Stimulated activated CD8-positive, alpha-beta memory T cell treated with anti-CD3 and anti-CD28 coated beads, Interleukin-2, amount 100 ng/mL, for 48 hours (primary cell): ENCODE measurements at regions not wholly inside any gene's neighbourhood (a gene's known extent, or its start where the extent isn't known, plus 50 kb on each side); places are given as distances from the start of the nearest gene placed in this dataset.
"Not testable (repeated sequence)": the region's sequence is repeated elsewhere in the genome, so short reads cannot be mapped to it uniquely, and the experiment has no call there.

ENCODE experiments used
- DNase-seq, 2 donors: peaks; one replicate each; pipeline ENCODE4 v3.0.0-alpha.2; 2020; ENCODE audit warnings: low read depth in 2 of 2

DNA sequence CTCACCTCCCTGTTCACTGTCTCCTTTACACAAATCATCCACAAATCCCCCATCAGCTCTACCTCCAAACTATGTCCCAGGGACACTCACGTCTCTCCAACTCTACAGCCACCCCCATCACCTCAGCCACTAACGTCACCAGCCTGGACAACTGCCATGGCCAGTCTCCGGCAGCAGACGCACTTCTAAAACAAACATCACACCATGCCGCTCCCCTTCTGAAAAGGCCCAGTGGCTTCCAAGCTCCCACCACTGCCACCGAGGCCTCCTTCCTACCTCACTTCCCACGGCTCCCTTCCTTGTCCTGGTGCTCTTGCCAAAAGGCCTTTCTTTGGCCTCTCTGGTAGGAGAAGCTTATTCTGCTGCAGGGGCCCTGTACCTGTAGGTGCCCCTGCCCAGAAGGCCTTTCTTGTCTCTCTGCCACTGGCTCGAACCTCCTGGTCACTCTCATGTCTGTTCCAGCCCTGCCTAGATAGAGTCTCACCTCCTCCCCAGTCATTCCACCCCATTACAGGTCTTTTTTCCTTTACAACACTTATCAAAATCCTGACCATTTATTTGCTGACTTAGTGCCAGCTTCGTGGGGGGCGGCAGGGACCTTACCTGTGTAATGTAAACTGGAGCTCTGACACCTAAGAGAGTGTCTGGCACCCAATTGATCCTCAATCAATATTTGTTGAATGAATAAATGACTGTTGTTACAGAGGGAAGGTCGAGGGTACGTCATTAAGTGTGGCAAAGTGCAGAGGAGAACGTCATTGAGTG lies 304.2 kb downstream of the GOLGA6L6 start:
- not testable (repeated sequence) for DNase-seq

DNA sequence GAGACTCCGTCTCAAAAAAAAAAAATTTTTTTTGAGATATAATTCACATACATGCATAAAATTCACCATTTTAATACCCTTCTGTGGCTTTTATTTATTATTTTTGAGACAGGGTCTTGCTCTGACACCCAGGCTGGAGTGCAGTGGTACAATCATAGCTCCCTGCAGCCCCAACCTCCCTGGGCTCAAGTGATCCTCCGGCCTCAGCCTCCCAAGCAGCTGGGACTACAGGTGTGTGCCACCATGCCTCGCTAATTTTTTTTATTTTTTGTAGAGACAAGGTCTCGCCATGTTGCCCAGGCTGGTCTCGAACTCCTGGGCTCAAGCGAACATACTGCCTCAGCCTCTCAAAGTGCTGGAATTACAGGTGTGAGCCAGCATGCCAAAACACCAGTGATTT lies 305.9 kb downstream of the GOLGA6L6 start:
- not testable (repeated sequence) for DNase-seq

DNA sequence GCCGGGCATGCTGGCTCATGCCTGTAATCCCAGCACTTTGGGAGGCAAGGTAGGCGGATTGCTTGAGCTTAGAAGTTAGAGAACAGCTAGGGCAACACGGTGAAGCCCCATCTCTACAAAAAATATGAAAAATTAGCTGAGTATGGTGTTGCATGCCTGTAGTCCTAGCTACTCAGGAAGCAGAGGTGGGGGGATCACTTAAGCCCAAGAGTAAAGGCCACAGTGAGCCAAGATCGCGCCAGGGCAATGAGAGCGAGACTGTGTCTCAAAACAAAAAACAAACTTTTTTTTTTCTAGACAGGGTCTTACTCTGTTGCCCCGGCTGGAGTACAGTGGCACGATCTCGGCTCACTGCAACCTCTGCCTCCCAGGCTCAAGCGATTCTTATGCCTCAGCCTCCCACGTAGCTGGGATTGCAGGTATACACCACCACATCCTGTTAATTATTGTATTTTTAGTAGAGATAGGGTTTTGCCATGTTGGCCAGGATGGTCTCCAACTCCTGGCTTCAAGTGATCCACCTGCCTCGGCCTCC lies 307.5 kb downstream of the GOLGA6L6 start:
- DNase-seq: not testable (repeated sequence)

DNA sequence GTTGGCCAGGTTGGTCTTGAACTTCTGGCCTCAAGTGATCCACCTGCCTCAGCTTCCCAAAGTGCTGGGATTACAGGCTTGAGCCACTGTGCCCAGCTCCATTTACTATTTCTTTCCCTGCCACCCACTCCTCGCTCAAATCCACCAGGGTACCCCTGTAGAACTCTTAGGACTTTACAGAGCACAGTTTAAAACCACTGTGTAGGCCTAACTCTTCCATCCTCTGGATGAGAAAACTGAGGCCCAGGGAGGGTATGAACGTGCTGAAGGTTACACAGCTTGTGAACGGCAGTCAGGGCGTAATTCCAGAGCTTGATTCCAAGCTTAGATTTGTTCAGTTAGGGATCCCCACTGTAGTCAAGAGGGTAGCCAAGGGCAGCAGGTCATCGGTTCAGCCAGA lies 309.1 kb downstream of the GOLGA6L6 start:
- DNase-seq: not testable (repeated sequence)

DNA sequence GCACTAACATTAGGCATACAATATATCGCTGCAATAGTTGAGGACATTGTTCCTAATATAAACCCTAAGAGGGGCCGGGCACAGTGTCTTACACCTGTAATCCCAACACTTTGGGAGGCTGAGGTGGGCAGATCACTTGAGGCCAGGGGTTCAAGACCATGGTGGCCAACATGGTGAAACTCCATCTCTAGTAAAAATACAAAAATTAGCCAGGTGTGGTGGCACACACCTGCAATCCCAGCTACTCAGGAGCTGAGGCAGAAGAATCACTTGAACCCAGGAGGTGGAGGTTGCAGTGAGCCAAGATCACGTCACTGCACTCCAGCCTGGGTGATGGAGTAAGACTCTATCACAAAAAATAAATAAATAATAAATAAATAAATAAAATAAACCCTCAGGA lies 310.9 kb downstream of the GOLGA6L6 start:
- DNase-seq: not testable (repeated sequence)

DNA sequence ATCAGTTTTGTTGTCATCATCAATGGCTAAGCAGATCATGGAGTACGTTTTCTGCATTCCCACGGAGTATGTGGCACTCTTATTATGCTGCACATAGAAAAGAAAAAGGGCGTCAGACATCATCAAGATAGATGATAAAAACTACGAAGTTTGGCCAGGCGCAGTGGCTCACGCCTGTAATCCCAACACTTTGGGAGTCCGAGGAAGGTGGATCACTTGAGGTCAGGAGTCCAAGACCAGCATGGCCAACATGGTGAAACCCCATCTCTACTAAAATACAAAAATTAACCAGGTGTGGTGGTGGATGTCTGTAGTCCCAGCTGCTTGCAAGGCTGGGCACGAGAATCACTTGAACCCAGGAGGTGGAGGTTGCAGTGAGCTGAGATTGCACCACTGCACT lies 312.8 kb downstream of the GOLGA6L6 start:
- DNase-seq: not testable (repeated sequence)

DNA sequence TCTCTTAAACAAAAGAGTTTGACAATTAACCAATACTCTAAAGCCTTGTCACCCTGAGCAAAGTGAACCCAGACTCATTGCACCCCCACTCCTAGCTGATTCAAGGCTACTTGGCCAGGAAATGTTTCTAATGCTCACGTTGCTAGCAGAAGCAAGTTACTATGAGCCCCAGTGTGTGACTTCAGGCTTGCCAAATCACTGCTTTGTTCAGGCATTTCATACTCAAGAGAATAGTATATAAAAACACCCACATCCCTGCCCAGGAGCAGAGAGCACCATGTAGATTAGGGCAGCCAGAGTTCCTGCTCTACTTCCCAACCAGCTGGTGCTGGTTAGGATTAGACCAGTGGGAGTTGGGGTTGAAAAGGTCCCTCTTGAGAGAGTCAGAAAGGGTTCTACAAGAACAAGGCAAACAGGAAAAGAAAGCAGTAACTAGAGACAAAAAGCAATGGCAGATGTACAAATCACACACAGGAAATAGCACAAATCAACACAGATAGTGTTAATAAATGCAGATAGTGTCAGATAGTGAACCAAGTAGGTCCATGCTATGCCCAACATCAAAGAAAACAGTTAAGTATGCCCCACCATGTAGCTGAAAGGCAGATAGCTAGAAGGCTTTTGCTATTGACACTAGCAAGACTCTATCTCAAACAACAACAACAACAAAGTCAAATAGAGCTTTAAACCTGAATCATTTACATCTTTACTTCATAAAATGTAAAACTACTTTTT lies 314.3 kb downstream of the GOLGA6L6 start:
- not testable (repeated sequence) for DNase-seq

DNA sequence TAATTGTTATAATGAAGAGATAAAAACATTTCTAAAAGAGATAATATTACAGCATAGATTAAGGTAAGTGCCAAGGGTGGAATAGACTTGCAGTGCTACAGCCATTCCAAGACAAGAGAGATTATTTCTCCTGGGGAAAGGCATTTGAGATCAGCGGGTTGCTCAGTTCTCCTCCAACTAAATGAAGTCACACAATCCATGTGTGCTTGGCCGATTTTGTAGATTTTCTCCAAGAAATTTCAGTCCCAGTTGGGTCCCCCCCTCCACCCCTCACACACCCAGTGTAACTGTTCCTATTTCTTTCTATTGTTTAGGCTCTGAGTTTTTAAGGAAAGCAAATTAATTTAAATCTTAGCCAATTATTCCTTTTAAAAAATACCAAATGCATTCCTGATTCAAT lies 315.1 kb downstream of the GOLGA6L6 start:
- DNase-seq: not testable (repeated sequence)

DNA sequence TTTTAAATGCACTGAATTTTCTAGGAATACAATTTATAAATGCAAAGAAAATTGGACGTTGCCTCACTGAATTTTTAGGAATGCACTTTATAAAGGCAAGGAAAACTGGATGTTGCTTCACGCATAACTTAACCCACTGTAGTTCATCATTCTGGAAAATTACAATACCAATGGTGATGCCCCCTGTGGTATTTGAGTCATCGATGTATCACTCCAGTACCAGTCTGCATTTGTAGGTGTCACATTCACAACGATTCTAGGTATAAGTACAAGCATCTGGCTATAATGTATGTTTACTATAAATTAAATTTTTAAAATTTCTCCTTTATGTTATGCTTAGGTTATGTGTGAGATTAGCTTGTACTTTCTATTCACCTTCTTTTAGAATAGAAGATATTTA lies 320.5 kb downstream of the GOLGA6L6 start:
- DNase-seq: not testable (repeated sequence)

DNA sequence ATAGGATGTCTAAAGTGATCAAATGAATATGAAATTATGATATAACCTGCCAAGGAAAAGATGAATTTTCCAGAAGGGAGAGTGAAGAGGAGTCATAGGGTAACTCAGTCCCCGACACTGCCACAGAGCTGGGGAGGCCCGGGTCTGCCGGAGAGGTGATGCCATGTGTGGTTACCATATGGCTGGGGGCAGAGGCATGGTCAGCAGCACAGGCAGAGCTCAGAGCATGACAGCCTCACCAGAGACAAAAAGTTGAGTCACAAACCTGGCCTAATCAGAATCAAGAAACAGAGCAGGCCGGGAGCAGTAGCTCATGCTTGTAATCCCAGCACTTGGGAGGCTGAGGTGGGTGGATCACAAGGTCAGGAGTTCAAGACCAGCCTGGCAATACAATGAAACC lies 322.4 kb downstream of the GOLGA6L6 start:
- DNase-seq: not testable (repeated sequence)

DNA sequence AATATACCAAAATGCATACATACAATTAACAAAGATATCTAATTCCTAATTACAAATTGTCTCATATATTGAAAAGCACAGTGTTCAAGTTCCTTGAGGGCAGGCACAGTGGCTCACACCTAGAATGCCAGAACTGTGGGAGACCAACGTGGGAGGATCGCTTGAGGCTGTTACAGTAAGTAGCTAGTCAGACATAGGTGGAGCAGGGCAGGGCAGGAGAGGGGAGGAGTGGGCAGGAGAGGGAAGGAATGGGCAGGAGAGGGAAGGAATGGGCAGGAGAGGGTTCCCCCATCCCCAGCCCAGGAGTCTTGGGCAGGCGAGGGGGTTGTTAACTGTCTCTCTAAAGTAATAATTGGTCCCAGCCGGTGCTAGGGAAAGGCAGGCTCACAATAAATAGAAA lies 325.9 kb downstream of the GOLGA6L6 start:
- not testable (repeated sequence) for DNase-seq

DNA sequence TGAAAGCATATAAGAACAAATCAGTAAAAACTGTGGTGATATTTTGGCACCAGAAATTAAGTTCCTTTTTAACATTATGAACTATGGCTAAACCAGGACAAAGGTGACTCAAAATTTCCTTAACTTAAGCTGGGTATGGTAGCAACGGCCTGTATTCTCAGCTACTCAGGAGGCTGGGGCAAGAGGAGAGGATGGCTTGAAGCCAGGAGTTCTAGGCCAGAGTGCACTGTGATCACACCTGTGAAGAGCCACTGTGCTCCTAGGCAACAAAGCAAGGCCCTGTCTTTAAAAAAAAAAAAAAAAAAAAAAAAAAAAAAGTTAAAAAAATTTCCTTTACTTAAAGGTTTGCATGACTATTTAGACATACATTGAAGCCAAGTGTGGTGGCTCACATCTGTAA lies 327.5 kb downstream of the GOLGA6L6 start:
- not testable (repeated sequence) for DNase-seq

DNA sequence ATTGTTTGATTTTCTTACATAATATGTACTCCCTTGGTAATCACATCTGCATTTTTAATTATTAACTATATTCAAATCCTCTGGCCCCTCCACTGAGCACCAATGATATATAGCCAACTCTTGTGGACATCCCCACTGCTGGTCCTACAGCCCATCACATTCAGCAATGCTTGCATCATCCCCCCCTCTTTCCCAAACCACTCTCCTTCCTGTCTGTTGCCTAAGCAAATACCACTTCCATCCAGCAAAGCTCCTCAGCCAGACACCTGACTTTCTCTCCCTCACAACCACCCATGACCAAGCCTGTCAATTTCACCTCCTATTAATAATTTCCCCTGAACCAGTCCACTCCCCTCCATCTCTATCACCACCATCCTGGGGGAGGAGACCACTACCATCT lies 330.1 kb downstream of the GOLGA6L6 start:
- DNase-seq: not testable (repeated sequence)

DNA sequence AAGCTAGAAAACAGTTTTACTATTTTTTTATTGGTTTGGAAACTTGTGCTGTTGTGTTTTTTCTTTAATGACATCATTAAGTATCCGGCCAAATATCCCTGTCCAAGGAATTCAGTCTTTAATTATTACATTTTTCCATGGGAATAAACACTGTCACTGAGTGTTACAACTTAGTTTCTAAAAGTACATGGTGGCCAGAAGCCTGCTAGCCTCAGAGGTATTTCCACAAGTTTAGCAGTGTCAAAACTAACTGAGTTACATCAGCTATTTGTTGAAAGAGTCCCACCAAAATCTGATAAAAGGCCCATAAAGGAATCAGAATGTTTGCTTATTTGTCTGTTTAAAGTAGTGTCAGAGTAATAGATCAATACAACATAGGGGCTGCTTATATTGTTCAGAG lies 331.6 kb downstream of the GOLGA6L6 start:
- DNase-seq: not testable (repeated sequence)

DNA sequence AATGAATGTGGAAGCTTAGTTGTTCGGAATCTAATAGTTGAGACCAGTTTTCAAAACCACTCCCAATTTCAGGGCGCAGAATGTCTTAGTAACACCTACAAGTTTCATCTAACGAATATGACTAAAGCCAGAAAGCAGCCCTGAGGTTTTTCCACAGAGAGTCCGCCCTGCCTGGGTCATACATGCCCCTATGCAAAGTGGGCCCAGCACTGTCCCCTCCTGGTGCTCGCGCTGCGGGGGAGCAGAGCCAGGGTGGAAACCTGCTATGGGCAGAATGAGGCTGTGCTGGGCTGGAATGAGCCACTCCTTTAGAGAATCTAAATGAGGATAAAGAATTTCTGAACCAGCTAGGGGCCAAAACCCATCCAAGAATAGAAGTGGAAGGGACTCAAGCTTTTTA lies 334.0 kb downstream of the GOLGA6L6 start:
- not testable (repeated sequence) for DNase-seq

DNA sequence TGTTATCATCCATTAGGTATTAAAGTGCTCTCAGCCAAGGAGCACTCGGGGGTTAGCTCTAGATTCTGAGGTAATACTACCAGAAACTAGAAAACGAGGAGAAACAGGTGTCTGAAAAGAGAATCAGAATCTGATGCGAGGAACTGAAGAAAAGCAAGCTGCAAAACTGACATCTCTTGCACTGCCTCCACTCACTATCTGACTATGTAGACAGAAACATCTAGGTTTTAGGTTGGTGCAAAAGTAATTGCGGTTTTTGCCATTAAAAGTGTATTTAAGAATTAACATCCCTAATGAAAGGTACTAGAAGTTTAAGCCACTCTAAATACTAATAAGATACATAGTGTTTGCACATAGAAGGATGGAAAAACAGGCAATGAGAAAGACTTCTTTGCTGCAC lies 334.4 kb downstream of the GOLGA6L6 start:
- not testable (repeated sequence) for DNase-seq

DNA sequence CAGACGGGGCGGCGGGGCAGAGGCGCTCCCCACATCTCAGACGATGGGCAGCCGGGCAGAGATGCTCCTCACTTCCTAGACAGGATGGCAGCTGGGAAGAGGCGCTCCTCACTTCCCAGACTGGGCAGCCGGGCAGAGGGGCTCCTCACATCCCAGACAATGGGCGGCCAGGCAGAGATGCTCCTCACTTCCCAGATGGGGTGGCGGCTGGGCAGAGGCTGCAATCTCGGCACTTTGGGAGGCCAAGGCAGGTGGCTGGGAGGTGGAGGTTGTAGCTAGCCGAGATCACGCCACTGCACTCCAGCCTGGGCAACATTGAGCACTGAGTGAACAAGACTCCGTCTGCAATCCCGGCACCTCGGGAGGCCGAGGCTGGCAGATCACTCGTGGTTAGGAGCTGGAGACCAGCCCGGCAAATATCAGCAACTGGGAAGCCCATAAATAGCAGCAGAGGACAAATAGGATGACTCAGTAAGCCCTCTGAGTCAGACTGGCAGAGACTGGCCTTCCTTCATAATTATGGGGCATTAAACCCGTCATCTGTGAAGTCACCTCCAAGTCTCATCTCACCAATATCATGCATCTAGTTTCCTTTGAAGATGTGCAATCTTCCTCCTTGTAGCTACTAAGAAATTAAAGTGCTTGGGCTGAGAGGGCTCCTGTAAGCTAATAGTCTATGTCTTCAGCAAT lies 337.3 kb downstream of the GOLGA6L6 start:
- not testable (repeated sequence) for DNase-seq

DNA sequence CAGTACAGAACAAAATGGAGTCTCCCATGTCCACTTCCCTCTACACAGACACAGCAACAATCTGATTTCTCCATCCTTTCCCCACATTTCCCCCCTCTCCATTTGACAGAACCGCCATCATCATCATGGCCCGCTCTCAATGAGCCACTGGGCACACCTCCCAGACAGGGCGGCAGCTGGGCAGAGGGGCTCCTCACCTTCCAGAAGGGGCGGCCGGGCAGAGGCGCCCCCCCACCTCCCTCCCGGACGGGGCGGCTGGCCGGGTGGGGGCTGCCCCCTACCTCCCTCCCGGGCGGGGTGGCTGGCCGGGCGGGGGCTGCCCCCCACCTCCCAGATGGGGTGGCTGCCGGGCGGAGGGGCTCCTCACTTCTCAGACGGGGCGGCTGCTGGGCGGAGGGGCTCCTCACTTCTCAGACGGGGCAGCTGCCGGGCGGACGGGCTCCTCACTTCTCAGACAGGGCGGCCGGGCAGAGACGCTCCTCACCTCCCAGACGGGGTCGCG lies 337.9 kb downstream of the GOLGA6L6 start:
- not testable (repeated sequence) for DNase-seq

DNA sequence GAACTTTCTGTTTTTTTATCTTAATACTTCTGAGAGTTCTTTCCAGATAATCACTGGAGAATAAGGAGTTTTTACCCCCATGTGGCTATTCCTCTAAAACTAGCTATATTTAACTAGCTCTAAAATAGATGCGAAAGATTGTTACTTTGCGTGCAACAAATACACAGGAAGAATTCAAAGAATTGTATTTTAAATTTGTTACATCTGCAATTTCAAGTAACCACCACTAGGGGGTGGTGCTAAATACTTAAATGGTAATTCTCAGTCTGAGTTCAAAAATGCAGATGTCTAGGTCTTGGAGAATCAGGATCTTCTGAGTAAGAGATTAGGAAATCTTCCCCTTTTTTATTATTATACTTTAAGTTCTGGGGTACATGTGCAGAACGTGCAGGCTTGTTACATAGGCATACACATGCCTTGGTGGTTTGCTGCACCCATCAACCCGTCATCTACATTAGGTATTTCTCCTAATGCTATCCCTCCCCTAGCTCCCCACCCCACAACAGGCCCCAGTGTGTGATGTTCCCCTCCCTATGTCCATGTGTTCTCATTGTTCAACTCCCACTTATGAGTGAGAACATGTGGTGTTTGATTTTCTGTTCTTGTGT lies 346.9 kb downstream of the GOLGA6L6 start:
- DNase-seq: not testable (repeated sequence)

DNA sequence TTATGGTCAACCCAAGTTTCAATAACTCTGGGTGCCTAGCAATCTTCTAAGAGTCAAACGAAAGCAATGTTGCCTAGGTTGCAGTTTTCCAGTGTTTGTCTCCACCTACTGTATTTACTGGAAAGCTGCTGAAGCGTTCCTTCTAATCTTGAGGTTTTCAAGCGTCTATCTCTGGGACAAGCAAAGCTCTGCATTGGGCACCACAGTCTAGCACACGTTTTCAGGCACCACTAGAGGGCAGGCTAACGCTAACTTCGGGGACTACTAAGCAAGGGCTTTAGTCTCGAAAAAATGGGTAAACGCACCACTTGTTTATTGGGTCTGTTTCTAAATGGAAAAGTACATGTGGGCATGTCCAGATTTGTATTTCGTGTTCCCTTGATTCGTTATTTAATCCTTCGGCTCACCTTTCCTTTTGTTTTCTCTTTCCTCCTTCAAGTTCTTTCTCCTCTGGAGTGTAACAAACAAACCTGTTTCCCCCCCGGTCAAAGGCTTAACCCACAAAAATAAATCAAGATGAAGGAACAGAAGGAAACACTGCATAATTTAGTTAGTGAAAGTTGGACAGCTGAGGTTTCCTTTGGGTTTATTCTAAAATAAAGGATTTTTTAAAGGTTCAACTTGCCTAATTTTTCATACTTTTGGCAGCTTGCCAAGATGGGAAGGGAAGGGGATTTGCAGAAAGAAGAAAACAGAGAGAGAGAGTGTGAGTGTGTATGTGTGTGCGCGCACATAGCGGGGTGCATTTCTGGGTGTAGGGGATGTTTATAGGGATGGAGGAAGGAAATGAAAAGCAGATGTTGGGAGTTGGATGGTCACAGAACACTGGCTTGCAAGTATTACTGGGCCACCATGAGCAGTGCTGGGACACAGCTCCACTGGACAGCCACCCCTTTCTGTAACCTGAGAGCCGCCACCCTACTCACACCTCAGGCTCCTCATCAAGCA lies 348.3 kb downstream of the GOLGA6L6 start:
- DNase-seq: peak; percentile 14 to 43
